Lower leg skin (tissue), 3 donors: ENCODE measurements at regions not wholly inside any gene's neighbourhood (a gene's known extent, or its start where the extent isn't known, plus 50 kb on each side); places are given as distances from the start of the nearest gene placed in this dataset.

Experiments
- POLR2A ChIP-seq, 2 donors: fragments of 450-650 bp; IDR thresholded peaks; one replicate each; pipeline ENCODE4 v1.6.1; 2016 to 2017; ENCODE audit warnings: antibody characterized with exemption in 2 of 2, mild to moderate bottlenecking in 1 of 2, moderate library complexity in 1 of 2
- TF ChIP-seq, protein P1 (sequence below), 3 donors: fragments of 450-650 bp; IDR thresholded peaks; one replicate each; pipeline ENCODE4 v1.5.1; 2016; ENCODE audit warnings: antibody characterized with exemption in 3 of 3, mild to moderate bottlenecking in 3 of 3, moderate library complexity in 2 of 3

DNA sequence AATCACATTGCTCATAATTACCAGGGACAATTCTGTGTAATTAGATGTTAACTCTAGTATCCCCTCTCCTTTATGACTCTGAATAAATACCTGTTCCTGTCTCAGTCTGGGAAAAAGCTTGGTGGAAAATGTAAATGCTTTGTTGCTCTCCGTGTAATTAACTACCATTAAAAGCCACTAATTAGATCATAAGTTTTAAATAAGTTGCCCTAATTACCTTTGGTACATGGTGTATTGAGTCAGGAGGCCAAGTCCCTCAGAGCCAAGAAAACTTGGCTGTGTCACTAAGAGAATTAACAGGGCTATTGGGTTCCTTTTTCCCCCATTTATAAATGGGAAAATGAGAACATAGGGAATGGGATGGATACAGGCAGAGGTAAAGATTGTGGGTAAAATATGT lies 617.6 kb downstream of the TLR4 start:
- TF ChIP-seq POLR2A (IDR thresholded peaks at IDR 0.05): no peak
- TF ChIP-seq, protein P1, sequence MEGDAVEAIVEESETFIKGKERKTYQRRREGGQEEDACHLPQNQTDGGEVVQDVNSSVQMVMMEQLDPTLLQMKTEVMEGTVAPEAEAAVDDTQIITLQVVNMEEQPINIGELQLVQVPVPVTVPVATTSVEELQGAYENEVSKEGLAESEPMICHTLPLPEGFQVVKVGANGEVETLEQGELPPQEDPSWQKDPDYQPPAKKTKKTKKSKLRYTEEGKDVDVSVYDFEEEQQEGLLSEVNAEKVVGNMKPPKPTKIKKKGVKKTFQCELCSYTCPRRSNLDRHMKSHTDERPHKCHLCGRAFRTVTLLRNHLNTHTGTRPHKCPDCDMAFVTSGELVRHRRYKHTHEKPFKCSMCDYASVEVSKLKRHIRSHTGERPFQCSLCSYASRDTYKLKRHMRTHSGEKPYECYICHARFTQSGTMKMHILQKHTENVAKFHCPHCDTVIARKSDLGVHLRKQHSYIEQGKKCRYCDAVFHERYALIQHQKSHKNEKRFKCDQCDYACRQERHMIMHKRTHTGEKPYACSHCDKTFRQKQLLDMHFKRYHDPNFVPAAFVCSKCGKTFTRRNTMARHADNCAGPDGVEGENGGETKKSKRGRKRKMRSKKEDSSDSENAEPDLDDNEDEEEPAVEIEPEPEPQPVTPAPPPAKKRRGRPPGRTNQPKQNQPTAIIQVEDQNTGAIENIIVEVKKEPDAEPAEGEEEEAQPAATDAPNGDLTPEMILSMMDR (IDR thresholded peaks at IDR 0.05): no peak
